ENCODE measurements at regions not wholly inside any gene's neighbourhood (a gene's known extent, or its start where the extent isn't known, plus 50 kb on each side); places are given as distances from the start of the nearest gene placed in this dataset.

GRCh38 chr5:153233933-153234332 lies 256.5 kb upstream of the GRIA1 start:
- Histone ChIP-seq H3K27ac (no peak overlapping the region), H3K9me3 (no peaks in the 10 kb centered on the region), H3K4me1 (no peaks in the 10 kb centered on the region), H3K4me3 (no peak overlapping the region), H3K9ac (ENCODE audit: low read depth in 2 of 2, low read length in 2 of 2) (no peak overlapping the region), H3K27me3 (no peaks in the 10 kb centered on the region), H3K36me3 (no peaks in the 10 kb centered on the region)
- intact Hi-C loops (cut with DNase I): no loop called here
- TF ChIP-seq CTCF (IDR thresholded peaks at IDR 0.05): no peak
- no peak for DNase-seq

GRCh38 chr5:153236319-153236718 lies 254.2 kb upstream of the GRIA1 start:
- no peak overlapping the region for H3K4me3 ChIP-seq
- no peak for DNase-seq
- H3K4me1 ChIP-seq: no peaks in the 10 kb centered on the region
- no peak overlapping the region for H3K9ac ChIP-seq (ENCODE audit: low read depth in 2 of 2, low read length in 2 of 2)
- H3K27me3 ChIP-seq: no peaks in the 10 kb centered on the region
- intact Hi-C loops (cut with DNase I): no loop called here
- H3K36me3 ChIP-seq: no peaks in the 10 kb centered on the region
- H3K9me3 ChIP-seq: no peaks in the 10 kb centered on the region
- no peak for TF ChIP-seq CTCF (IDR thresholded peaks at IDR 0.05)
- no peak overlapping the region for H3K27ac ChIP-seq

GRCh38 chr5:153237671-153238332 lies 252.7 kb upstream of the GRIA1 start:
- no peak overlapping the region for H3K4me3 ChIP-seq
- intact Hi-C loops (cut with DNase I): no loop called here
- H3K27me3 ChIP-seq: no peaks in the 10 kb centered on the region
- no peaks in the 10 kb centered on the region for H3K9me3 ChIP-seq
- DNase-seq: no peak
- no peaks in the 10 kb centered on the region for H3K4me1 ChIP-seq
- no peak for TF ChIP-seq CTCF (IDR thresholded peaks at IDR 0.05)
- H3K9ac ChIP-seq (ENCODE audit: low read depth in 2 of 2, low read length in 2 of 2): no peak overlapping the region
- no peaks in the 10 kb centered on the region for H3K36me3 ChIP-seq
- H3K27ac ChIP-seq: no peak overlapping the region

- intact Hi-C loops (cut with DNase I): no loop called here
- Histone ChIP-seq H3K4me1 (no peaks in the 10 kb centered on the region), H3K9ac (ENCODE audit: low read depth in 2 of 2, low read length in 2 of 2) (no peak overlapping the region), H3K4me3 (no peak overlapping the region), H3K27me3 (no peaks in the 10 kb centered on the region), H3K27ac (no peak overlapping the region), H3K9me3 (no peaks in the 10 kb centered on the region), H3K36me3 (no peaks in the 10 kb centered on the region)
- DNase-seq: no peak
- no peak for TF ChIP-seq CTCF (IDR thresholded peaks at IDR 0.05)
Observed at GRCh38 chr5:153257381-153257780, 233.1 kb upstream of the GRIA1 start.

GRCh38 chr5:153258469-153258868 lies 232.0 kb upstream of the GRIA1 start:
- Histone ChIP-seq H3K9me3 (no peaks in the 10 kb centered on the region), H3K4me1 (no peaks in the 10 kb centered on the region), H3K36me3 (no peaks in the 10 kb centered on the region), H3K4me3 (no peak overlapping the region), H3K9ac (ENCODE audit: low read depth in 2 of 2, low read length in 2 of 2) (no peak overlapping the region), H3K27me3 (no peaks in the 10 kb centered on the region), H3K27ac (no peak overlapping the region)
- no peak for TF ChIP-seq CTCF (IDR thresholded peaks at IDR 0.05)
- intact Hi-C loops (cut with DNase I): no loop called here
- no peak for DNase-seq

All from colonic mucosa (tissue), 4 donors.